Testis (tissue), 2 donors: ENCODE measurements at regions not wholly inside any gene's neighbourhood (a gene's known extent, or its start where the extent isn't known, plus 50 kb on each side); places are given as distances from the start of the nearest gene placed in this dataset.

Source experiments
- CTCF ChIP-seq, 3 experiments: fragments of 450-650 bp in 2 of 3; fragments of 200-600 bp in 1 of 3; sonication (generic) in 1 of 3; IDR thresholded peaks; one replicate each; pipeline ENCODE4 v1.5.1; 2016 to 2019; ENCODE audit warnings: antibody characterized with exemption in 3 of 3, mild to moderate bottlenecking in 2 of 3, moderate library complexity in 1 of 3
- POLR2A ChIP-seq: fragments of 450-650 bp; IDR thresholded peaks from one replicate; pipeline ENCODE4 v1.6.1; 2017; ENCODE audit warnings: antibody characterized with exemption, mild to moderate bottlenecking, moderate library complexity

DNA sequence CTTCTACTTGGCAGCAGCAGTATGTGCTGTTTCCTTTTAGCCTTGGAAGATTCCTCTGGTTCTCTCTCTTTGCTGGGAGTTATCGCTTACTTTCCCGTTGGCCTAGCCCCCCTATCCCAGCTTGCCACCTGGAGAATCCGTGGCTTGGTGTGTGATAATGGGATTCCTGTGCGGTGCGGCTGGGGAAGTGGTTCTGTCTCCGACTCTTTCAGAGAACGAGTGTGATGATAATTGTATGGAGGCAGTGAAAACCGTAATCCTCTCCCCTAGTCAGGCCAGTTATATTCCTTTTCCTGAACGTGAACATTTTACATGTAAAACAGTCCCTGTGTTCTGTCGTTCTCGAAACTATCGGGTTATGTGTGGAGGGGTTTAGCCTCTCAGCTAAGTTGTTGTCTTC lies 300.1 kb upstream of the C2CD4B start:
- TF ChIP-seq CTCF (IDR thresholded peaks at IDR 0.05) (no peak), POLR2A (no peak)
